Activated B cell treated with CpG ODN at 0.5 μM for 24 hours (primary cell): ENCODE measurements at regions not wholly inside any gene's neighbourhood (a gene's known extent, or its start where the extent isn't known, plus 50 kb on each side); places are given as distances from the start of the nearest gene placed in this dataset.

Experiments
- ATAC-seq: fragments of 200-7000 bp; cut with Tn5 transposase; one replicate; pipeline ENCODE4 v1.10.0; 2021; ENCODE audit warnings: low read depth, mild to moderate bottlenecking, moderate library complexity
- CTCF ChIA-PET: fragments of 350-600 bp; sonication (Branson Sonifier 250); formaldehyde crosslinking; loops from one replicate; lab custom pipeline; 2021; ENCODE audit warnings: antibody characterized with exemption; lab: Charles Lee
- POLR2A ChIA-PET: fragments of 350-600 bp; sonication (Branson Sonifier 250); formaldehyde crosslinking; loops from one replicate; lab custom pipeline; 2021; ENCODE audit warnings: antibody characterized with exemption; lab: Charles Lee
- DNase-seq: peaks from one replicate; pipeline ENCODE4 v3.0.0; 2022
- H3K27ac Mint-ChIP-seq: one replicate; pipeline ENCODE4 v1.8.0; 2020; ENCODE audit warnings: mixed read lengths
- H3K27me3 Mint-ChIP-seq: one replicate; pipeline ENCODE4 v1.8.0; 2021; ENCODE audit warnings: mixed read lengths
- H3K36me3 Mint-ChIP-seq: one replicate; pipeline ENCODE4 v1.8.0; 2021; ENCODE audit warnings: low read depth, mixed read lengths
- H3K4me1 Mint-ChIP-seq: one replicate; pipeline ENCODE4 v1.8.0; 2021; ENCODE audit warnings: mixed read lengths
- H3K4me3 Mint-ChIP-seq: one replicate; pipeline ENCODE4 v1.8.0; 2020; ENCODE audit warnings: mild to moderate bottlenecking, mixed read lengths
- H3K9me3 Mint-ChIP-seq: one replicate; pipeline ENCODE4 v1.8.0; 2020; ENCODE audit warnings: mixed read lengths
- CTCF ChIP-seq: fragments of 200-600 bp; IDR thresholded peaks from one replicate; pipeline ENCODE4 v1.8.0; 2022; ENCODE audit warnings: antibody characterized with exemption, mild to moderate bottlenecking
- intact Hi-C: fragments of 100-400 bp; cut with micrococcal nuclease; formaldehyde crosslinking; loops from one replicate; pipeline ENCODE4 v1.15.1; 2024

GRCh38 chr1:118615066-118615465, 373.1 kb downstream of the TBX15 start:
- intact Hi-C loops, result no loop called here
- CTCF ChIA-PET, result no interaction called here
- Mint-ChIP-seq H3K27ac (no peak overlapping the region), H3K9me3 (peaks cover 7% of the 10 kb centered on the region), H3K36me3 (no peaks in the 10 kb centered on the region), H3K27me3 (no peaks in the 10 kb centered on the region), H3K4me3 (no peak overlapping the region), H3K4me1 (no peaks in the 10 kb centered on the region)
- DNase-seq (no peak), ATAC-seq (no peak)
- POLR2A ChIA-PET, result no interaction called here
- TF ChIP-seq CTCF, result no peak

- CTCF ChIA-PET, result no interaction called here
- TF ChIP-seq CTCF, result no peak
- DNase-seq, result no peak
- no peaks in the 10 kb centered on the region for H3K27me3 Mint-ChIP-seq
- no peak overlapping the region for H3K4me3 Mint-ChIP-seq
- H3K27ac Mint-ChIP-seq, result no peak overlapping the region
- H3K36me3 Mint-ChIP-seq, result no peaks in the 10 kb centered on the region
- no peaks in the 10 kb centered on the region for H3K4me1 Mint-ChIP-seq
- POLR2A ChIA-PET, result no interaction called here
- intact Hi-C loops, result no loop called here
- ATAC-seq, result no peak
- peaks cover 2% of the 10 kb centered on the region for H3K9me3 Mint-ChIP-seq
Observed at GRCh38 chr1:118589238-118589846, 398.8 kb downstream of the TBX15 start.

GRCh38 chr1:118588566-118588965, 399.6 kb downstream of the TBX15 start:
- POLR2A ChIA-PET, result no interaction called here
- H3K9me3 Mint-ChIP-seq, result peaks cover 2% of the 10 kb centered on the region
- DNase-seq (no peak), ATAC-seq (no peak)
- no peak for TF ChIP-seq CTCF
- CTCF ChIA-PET, result no interaction called here
- H3K4me3 Mint-ChIP-seq, result no peak overlapping the region
- no peak overlapping the region for H3K27ac Mint-ChIP-seq
- H3K27me3 Mint-ChIP-seq, result no peaks in the 10 kb centered on the region
- no peaks in the 10 kb centered on the region for H3K4me1 Mint-ChIP-seq
- no peaks in the 10 kb centered on the region for H3K36me3 Mint-ChIP-seq
- intact Hi-C loops, result no loop called here

- TF ChIP-seq CTCF, result no peak
- ChIA-PET POLR2A (no interaction called here), CTCF (no interaction called here)
- H3K4me3 Mint-ChIP-seq, result no peak overlapping the region
- DNase-seq, result no peak
- no peak overlapping the region for H3K27ac Mint-ChIP-seq
- no peak for ATAC-seq
- no peaks in the 10 kb centered on the region for H3K36me3 Mint-ChIP-seq
- no peaks in the 10 kb centered on the region for H3K27me3 Mint-ChIP-seq
- H3K9me3 Mint-ChIP-seq, result peaks cover 16% of the 10 kb centered on the region
- intact Hi-C loops, result no loop called here
- H3K4me1 Mint-ChIP-seq, result no peaks in the 10 kb centered on the region
Observed at GRCh38 chr1:118578276-118578675, 393.2 kb upstream of the SPAG17 start.

GRCh38 chr1:118575060-118575459, 390.0 kb upstream of the SPAG17 start:
- no peaks in the 10 kb centered on the region for H3K36me3 Mint-ChIP-seq
- H3K9me3 Mint-ChIP-seq, result peaks cover 13% of the 10 kb centered on the region
- no peak overlapping the region for H3K4me3 Mint-ChIP-seq
- POLR2A ChIA-PET, result no interaction called here
- H3K4me1 Mint-ChIP-seq, result no peaks in the 10 kb centered on the region
- H3K27me3 Mint-ChIP-seq, result no peaks in the 10 kb centered on the region
- DNase-seq (no peak), ATAC-seq (no peak)
- H3K27ac Mint-ChIP-seq, result no peak overlapping the region
- intact Hi-C loops, result no loop called here
- TF ChIP-seq CTCF, result no peak
- CTCF ChIA-PET, result no interaction called here
